ENCODE measurements at regions not wholly inside any gene's neighbourhood (a gene's known extent, or its start where the extent isn't known, plus 50 kb on each side); places are given as distances from the start of the nearest gene placed in this dataset.

DNA sequence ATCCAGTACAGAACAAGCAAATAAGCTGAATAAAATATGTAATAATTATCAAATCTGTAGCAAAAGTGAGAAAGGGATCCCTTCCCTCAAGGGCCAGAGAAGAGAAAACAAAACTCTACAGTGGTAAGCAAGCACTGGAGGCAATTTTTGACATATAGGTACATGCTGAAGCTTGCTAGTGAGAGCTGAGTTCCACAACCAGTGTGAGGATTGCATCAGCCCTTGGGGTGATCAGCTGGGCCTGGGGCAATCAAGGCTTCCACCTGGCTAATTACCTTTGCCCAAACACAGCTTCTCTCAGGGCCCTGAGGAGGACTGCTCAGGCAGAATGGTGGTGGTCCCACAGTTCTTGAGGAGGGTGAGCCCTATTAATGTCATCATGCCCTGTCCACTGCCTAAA lies 134.4 kb upstream of the DLX6 start:
- TF ChIP-seq, protein P1, sequence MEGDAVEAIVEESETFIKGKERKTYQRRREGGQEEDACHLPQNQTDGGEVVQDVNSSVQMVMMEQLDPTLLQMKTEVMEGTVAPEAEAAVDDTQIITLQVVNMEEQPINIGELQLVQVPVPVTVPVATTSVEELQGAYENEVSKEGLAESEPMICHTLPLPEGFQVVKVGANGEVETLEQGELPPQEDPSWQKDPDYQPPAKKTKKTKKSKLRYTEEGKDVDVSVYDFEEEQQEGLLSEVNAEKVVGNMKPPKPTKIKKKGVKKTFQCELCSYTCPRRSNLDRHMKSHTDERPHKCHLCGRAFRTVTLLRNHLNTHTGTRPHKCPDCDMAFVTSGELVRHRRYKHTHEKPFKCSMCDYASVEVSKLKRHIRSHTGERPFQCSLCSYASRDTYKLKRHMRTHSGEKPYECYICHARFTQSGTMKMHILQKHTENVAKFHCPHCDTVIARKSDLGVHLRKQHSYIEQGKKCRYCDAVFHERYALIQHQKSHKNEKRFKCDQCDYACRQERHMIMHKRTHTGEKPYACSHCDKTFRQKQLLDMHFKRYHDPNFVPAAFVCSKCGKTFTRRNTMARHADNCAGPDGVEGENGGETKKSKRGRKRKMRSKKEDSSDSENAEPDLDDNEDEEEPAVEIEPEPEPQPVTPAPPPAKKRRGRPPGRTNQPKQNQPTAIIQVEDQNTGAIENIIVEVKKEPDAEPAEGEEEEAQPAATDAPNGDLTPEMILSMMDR (conservative IDR thresholded peaks at IDR 0.05), result no peak
- TF ChIP-seq ZFX (IDR thresholded peaks at IDR 0.05), result no peak

Data from C4-2B (cell line).